Islet precursor cell (in vitro differentiated cells): ENCODE measurements at regions not wholly inside any gene's neighbourhood (a gene's known extent, or its start where the extent isn't known, plus 50 kb on each side); places are given as distances from the start of the nearest gene placed in this dataset.
A peak's percentile ranks its signal among the peaks of the same experiment; 100 is the strongest.

Experiments used
- DNase-seq: peaks from one replicate; pipeline ENCODE4 v3.0.0-alpha.2; 2018

- DNase-seq = no peak
These were observed 85.7 kb upstream of the XCR1 start for GRCh38 chr3:46112984-46113383.

GRCh38 chr3:46112296-46112695 lies 85.0 kb upstream of the XCR1 start:
- DNase-seq = no peak

- peak; percentile 87 for DNase-seq
These were observed 83.6 kb upstream of the XCR1 start for GRCh38 chr3:46110701-46111493.

- no peak for DNase-seq
These were observed 80.4 kb upstream of the XCR1 start for GRCh38 chr3:46107682-46108081.

- DNase-seq = no peak
These were observed 78.1 kb upstream of the XCR1 start for GRCh38 chr3:46105306-46105919.

GRCh38 chr3:46104706-46105105 lies 77.4 kb upstream of the XCR1 start:
- DNase-seq = peak; percentile 80

GRCh38 chr3:46102780-46103130 lies 75.5 kb upstream of the XCR1 start:
- no peak for DNase-seq

GRCh38 chr3:46102059-46102779 lies 74.9 kb upstream of the XCR1 start:
- DNase-seq = no peak

- DNase-seq = no peak
These were observed 73.5 kb upstream of the XCR1 start for GRCh38 chr3:46100812-46101211.

- no peak for DNase-seq
These were observed 71.1 kb upstream of the XCR1 start for GRCh38 chr3:46098319-46098761.

- no peak for DNase-seq
These were observed 70.5 kb upstream of the XCR1 start for GRCh38 chr3:46097691-46098241.

GRCh38 chr3:46096781-46097180 lies 69.5 kb upstream of the XCR1 start:
- no peak for DNase-seq

- no peak for DNase-seq
These were observed 69.1 kb upstream of the XCR1 start for GRCh38 chr3:46096336-46096735.

GRCh38 chr3:46095307-46095706 lies 68.0 kb upstream of the XCR1 start:
- DNase-seq = no peak

GRCh38 chr3:46094506-46094905 lies 67.2 kb upstream of the XCR1 start:
- DNase-seq = no peak

- no peak for DNase-seq
These were observed 66.7 kb upstream of the XCR1 start for GRCh38 chr3:46093966-46094365.

GRCh38 chr3:46093327-46093942 lies 66.2 kb upstream of the XCR1 start:
- DNase-seq = no peak

GRCh38 chr3:46092702-46093080 lies 65.4 kb upstream of the XCR1 start:
- DNase-seq = no peak

- DNase-seq = no peak
These were observed 64.7 kb upstream of the XCR1 start for GRCh38 chr3:46091741-46092701.

GRCh38 chr3:46091046-46091445 lies 63.8 kb upstream of the XCR1 start:
- DNase-seq = no peak

GRCh38 chr3:46090161-46090591 lies 62.9 kb upstream of the XCR1 start:
- no peak for DNase-seq
